ENCODE measurements at regions not wholly inside any gene's neighbourhood (a gene's known extent, or its start where the extent isn't known, plus 50 kb on each side); places are given as distances from the start of the nearest gene placed in this dataset.

DNA sequence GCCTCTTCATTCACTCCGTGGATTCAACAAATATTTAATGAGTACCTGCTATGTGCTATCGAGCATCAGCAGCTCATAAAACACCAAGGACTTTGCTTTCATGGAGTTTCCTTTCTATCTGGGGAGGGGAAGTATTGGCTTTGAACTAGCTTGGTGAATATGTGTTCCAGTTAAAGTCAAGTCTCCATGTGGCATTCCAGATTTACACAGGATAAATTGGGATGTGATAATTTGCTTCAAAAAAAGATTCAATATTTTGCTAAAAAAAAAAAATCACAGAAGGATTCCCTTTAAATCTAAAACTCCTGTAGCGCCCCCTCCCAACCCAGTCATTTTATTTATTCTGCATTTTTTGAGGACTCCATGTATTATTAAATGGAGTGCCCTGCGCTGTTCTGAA, 346.3 kb upstream of the SLC30A5 start:
- TF ChIP-seq, protein P1, sequence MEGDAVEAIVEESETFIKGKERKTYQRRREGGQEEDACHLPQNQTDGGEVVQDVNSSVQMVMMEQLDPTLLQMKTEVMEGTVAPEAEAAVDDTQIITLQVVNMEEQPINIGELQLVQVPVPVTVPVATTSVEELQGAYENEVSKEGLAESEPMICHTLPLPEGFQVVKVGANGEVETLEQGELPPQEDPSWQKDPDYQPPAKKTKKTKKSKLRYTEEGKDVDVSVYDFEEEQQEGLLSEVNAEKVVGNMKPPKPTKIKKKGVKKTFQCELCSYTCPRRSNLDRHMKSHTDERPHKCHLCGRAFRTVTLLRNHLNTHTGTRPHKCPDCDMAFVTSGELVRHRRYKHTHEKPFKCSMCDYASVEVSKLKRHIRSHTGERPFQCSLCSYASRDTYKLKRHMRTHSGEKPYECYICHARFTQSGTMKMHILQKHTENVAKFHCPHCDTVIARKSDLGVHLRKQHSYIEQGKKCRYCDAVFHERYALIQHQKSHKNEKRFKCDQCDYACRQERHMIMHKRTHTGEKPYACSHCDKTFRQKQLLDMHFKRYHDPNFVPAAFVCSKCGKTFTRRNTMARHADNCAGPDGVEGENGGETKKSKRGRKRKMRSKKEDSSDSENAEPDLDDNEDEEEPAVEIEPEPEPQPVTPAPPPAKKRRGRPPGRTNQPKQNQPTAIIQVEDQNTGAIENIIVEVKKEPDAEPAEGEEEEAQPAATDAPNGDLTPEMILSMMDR (IDR thresholded peaks at IDR 0.05), result no peak
- TF ChIP-seq POLR2A (IDR thresholded peaks at IDR 0.05) (no peak), POLR2AphosphoS5 (IDR thresholded peaks at IDR 0.05) (no peak)

All from upper lobe of left lung (tissue), 4 donors.